BE2C (cell line): ENCODE measurements at regions not wholly inside any gene's neighbourhood (a gene's known extent, or its start where the extent isn't known, plus 50 kb on each side); places are given as distances from the start of the nearest gene placed in this dataset.
"Not testable (repeated sequence)": the region's sequence is repeated elsewhere in the genome, so short reads cannot be mapped to it uniquely, and the experiment has no call there.

Experiments
- DNase-seq: peaks from one replicate; pipeline ENCODE4 v3.0.0-alpha.2; 2020
- H3K27me3 ChIP-seq: fragments of 250-450 bp; sonication (Bioruptor Pico); 2 replicates; pipeline ENCODE4 v1.5.1; 2020; ENCODE audit warnings: mild to moderate bottlenecking
- H3K36me3 ChIP-seq: fragments of 250-450 bp; sonication (Bioruptor Pico); 2 replicates; pipeline ENCODE4 v1.5.1; 2020; ENCODE audit warnings: mild to moderate bottlenecking
- H3K4me1 ChIP-seq: fragments of 250-450 bp; sonication (Bioruptor Pico); 2 replicates; pipeline ENCODE4 v1.5.1; 2020
- H3K4me3 ChIP-seq: 2 replicates; pipeline ENCODE4 v1.5.1; 2011; ENCODE audit warnings: low read depth, low read length
- H3K9me3 ChIP-seq: fragments of 250-450 bp; sonication (Bioruptor Pico); 2 replicates; pipeline ENCODE4 v1.5.1; 2020
- TF ChIP-seq, protein P1 (sequence below): IDR thresholded peaks from 2 replicates; pipeline ENCODE4 v1.5.1; 2012; ENCODE audit warnings: mild to moderate bottlenecking, low read depth, low read length

DNA sequence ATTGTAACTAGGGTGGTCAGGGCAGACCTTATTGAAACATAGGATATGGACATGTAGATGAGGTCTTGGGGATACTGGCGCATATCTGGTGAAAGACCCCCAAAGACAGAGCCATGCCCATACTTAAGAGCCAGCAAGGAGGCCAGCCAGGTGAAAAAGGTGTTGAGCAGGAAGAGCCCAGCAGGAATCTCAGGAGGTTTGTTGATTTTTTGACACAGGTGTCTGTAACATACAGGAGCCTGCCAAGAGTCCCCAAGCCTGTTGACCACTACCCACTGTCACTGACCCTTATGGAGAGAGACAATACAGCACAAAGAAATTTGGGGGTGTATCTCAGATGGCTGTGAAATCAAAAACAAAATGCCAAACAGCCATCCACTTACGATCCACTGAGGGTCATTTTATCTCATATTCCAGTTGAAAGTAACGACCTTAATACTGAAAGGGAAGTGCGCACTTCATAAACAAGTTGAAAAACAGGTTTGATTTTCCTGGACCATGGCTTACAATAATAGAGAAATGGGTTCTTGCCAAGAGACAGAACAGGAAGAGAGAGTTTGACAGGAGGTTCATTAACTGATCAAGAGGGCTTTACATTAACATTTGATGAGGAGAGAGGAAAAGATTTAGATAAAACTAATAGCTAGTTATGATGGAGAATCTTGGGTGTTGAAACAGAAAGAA lies 163.6 kb downstream of the GLUL start:
- H3K9me3 ChIP-seq, result no peaks in the 10 kb centered on the region
- H3K36me3 ChIP-seq, result no peaks in the 10 kb centered on the region
- DNase-seq, result no peak
- TF ChIP-seq, protein P1, sequence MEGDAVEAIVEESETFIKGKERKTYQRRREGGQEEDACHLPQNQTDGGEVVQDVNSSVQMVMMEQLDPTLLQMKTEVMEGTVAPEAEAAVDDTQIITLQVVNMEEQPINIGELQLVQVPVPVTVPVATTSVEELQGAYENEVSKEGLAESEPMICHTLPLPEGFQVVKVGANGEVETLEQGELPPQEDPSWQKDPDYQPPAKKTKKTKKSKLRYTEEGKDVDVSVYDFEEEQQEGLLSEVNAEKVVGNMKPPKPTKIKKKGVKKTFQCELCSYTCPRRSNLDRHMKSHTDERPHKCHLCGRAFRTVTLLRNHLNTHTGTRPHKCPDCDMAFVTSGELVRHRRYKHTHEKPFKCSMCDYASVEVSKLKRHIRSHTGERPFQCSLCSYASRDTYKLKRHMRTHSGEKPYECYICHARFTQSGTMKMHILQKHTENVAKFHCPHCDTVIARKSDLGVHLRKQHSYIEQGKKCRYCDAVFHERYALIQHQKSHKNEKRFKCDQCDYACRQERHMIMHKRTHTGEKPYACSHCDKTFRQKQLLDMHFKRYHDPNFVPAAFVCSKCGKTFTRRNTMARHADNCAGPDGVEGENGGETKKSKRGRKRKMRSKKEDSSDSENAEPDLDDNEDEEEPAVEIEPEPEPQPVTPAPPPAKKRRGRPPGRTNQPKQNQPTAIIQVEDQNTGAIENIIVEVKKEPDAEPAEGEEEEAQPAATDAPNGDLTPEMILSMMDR, result no peak
- no peaks in the 10 kb centered on the region for H3K27me3 ChIP-seq
- no peaks in the 10 kb centered on the region for H3K4me1 ChIP-seq
- H3K4me3 ChIP-seq, result no peak overlapping the region

DNA sequence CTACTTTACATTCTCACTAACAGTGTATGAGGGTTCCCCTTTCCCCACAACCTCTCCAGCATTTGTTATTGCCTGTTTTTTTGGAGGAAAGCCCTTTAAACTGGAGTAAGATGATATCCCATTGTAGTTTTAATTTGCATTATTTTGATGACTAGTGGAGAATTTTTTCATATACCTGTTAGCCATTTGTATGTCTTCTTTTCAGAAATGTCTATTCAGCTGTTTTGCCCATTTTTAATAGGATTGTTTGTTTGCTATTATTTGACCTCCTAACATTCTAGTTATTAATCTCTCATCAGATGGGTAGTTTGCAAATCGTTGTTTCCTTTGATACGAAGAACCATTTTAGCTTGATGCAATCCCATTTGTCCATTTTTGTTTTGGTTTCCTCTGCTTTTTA lies 165.0 kb downstream of the GLUL start:
- Histone ChIP-seq H3K36me3 (no peaks in the 10 kb centered on the region), H3K4me3 (no peak overlapping the region), H3K4me1 (no peaks in the 10 kb centered on the region), H3K9me3 (no peaks in the 10 kb centered on the region), H3K27me3 (no peaks in the 10 kb centered on the region)
- TF ChIP-seq, protein P1, result no peak
- DNase-seq, result no peak

DNA sequence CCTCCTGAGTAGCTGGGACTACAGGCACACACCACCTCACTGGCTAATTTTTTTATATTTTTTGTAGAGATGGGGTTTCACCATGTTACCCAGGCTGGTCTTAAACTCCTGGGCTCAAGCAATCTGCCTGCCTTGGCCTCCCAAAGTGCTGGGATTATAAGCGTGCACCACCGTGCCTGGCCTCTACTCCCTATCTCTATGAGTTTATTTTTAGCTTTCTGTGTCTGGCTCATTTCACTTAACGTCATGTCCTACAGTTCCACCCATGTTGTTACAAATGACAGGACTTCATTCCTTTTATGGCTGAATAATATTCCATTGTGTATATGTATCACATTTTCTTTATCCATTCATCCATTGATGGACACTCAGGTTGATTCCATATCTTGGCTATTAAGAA lies 164.2 kb upstream of the ZNF648 start:
- H3K27me3 ChIP-seq, H3K36me3 ChIP-seq: not testable (repeated sequence)

DNA sequence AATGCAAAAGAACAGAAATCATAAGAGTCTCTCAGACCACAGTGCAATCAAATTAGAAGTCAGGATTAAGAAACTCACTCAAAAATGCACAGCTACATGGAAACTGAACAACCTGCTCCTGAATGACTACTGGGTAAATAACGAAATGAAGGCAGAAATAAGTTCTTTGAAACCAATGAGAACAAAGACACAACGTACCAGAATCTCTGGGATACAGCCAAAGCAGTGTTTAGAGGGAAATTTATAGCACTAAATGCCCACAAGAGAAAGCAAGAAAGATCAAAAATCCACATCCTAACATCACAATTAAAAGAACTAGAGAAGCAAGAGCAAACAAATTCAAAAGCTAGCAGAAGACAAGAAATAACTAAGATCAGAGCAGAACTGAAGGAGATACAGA lies 160.5 kb upstream of the ZNF648 start:
- not testable (repeated sequence) for H3K9me3 ChIP-seq, H3K4me1 ChIP-seq, H3K36me3 ChIP-seq, H3K4me3 ChIP-seq, H3K27me3 ChIP-seq, DNase-seq

More for the DNA sequence above, 164.2 kb upstream of the ZNF648 start:
- not testable (repeated sequence) for H3K4me1 ChIP-seq, H3K4me3 ChIP-seq, H3K9me3 ChIP-seq, DNase-seq

DNA sequence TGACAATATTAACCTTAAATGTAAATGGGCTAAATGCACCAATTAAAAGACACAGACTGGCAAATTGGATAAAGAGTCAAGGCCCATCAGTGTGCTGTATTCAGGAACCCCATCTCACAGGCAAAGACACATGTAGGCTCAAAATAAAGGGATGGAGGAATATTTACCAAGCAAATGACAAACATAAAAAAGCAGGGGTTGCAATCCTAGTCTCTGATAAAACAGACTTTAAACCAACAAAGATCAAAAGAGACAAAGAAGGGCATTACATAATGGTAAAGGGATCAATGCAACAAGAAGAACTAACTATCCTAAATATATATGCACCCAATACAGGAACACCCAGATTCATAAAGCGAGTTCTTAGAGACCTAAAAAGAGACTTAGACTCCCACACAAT lies 159.9 kb upstream of the ZNF648 start:
- not testable (repeated sequence) for H3K27me3 ChIP-seq, DNase-seq, H3K4me1 ChIP-seq, H3K9me3 ChIP-seq, H3K36me3 ChIP-seq, H3K4me3 ChIP-seq

DNA sequence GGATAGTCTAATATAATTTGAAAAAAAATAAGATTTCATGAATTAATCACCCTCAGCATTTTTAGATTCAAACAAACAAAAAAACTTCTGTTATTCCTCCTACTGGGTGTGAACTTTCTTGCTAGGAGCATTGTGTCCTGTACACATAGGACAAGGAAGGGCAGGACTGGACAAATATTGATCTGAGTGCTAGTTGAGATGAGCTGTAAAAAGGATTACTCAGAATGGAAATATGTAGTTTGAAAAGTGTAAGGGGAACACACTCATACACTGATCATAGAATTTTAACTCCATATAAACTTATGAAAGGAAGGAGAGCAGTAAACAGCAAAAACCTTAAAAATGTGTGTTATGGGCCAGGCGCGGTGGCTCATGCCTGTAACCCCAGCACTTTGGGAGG lies 156.5 kb upstream of the ZNF648 start:
- H3K4me1 ChIP-seq, result no peaks in the 10 kb centered on the region
- TF ChIP-seq, protein P1, result no peak
- 0 out of 2 replicates have a peak, but pooled peaks cover 2% of the 10 kb centered on the region for H3K27me3 ChIP-seq
- H3K36me3 ChIP-seq, result no peaks in the 10 kb centered on the region
- H3K9me3 ChIP-seq, result no peaks in the 10 kb centered on the region
- H3K4me3 ChIP-seq, result no peak overlapping the region
- no peak for DNase-seq

DNA sequence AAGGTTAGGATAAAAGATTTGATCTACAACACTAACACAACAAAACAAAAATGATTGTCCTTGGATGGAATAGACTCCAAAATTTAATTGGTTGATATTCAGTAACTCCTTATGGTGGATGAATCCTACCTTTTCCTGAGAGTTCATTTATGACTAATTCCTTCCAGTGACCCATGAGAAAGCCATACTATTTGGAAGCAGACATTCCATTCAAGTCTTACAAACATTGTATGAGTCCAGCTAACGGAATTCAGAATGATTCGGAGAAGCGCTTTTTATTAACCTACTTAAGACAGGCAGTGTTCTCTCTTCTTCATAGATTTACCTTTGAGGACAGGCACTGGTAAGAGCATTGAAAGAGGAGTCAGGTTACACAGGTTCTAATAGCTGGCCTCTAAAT lies 155.6 kb upstream of the ZNF648 start:
- no peak overlapping the region for H3K4me3 ChIP-seq
- no peaks in the 10 kb centered on the region for H3K9me3 ChIP-seq
- TF ChIP-seq, protein P1, result no peak
- DNase-seq, result no peak
- no peaks in the 10 kb centered on the region for H3K36me3 ChIP-seq
- H3K27me3 ChIP-seq, result 0 out of 2 replicates have a peak, but pooled peaks cover 2% of the 10 kb centered on the region
- H3K4me1 ChIP-seq, result no peaks in the 10 kb centered on the region

DNA sequence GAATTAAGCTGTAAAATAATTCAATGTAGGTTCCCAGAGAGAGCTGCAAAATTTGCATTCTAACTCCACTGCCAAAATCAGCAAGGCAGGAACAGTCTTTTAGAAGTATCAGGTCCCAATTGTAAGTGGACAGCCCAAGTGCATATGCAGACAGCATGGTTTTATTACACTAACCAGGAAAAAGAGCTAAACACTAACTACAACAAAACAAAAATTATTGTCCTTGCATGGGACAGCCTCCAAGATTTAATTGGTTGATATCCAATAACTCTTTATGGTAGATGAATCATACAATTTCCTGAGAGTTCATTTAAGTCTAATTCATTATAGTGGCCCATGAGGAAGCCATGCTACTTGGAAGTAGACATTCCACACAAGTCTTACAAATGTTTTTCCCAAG lies 154.3 kb upstream of the ZNF648 start:
- TF ChIP-seq, protein P1, result no peak

More for the DNA sequence above, 154.3 kb upstream of the ZNF648 start:
- Histone ChIP-seq H3K36me3 (no peaks in the 10 kb centered on the region), H3K9me3 (no peaks in the 10 kb centered on the region), H3K27me3 (0 out of 2 replicates have a peak, but pooled peaks cover 2% of the 10 kb centered on the region), H3K4me3 (no peak overlapping the region), H3K4me1 (no peaks in the 10 kb centered on the region)
- no peak for DNase-seq
